ENCODE measurements at regions not wholly inside any gene's neighbourhood (a gene's known extent, or its start where the extent isn't known, plus 50 kb on each side); places are given as distances from the start of the nearest gene placed in this dataset.

DNA sequence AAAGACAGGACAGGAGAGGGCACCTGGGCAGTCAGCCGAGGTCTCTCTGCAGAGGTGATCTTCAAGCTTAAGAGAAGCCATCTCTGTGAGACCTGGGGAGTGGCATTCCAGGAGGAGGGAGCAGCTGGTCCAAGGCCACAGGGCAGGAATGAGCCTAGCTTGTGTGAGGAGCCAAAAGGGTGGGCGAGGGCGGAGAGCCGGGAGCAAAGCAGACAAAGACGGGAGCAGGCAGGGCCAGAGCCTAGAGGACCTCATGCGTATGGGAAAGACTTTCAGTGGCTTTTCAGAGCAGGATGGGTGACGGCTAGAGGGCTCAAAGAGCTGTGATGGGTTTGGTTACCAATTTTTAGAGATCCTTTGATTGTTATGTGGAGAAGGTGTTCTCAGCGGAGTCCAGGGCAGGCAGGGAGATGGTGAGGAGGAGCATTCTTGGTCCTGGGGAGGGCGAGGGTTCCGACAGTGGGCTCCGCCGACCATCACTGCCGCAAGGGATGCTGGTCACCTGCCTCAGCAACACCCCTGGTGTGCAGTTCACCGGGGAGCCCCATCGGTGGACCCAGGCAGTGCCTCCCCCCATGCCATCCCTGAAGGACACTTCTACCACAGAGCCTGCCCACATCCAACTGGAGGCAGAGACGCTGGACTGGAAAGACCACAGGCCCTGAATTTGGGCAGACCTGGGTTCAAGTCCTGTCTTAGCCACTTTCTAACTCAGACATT, 122.9 kb upstream of the IRF2BP2 start:
- TF ChIP-seq, protein P1, sequence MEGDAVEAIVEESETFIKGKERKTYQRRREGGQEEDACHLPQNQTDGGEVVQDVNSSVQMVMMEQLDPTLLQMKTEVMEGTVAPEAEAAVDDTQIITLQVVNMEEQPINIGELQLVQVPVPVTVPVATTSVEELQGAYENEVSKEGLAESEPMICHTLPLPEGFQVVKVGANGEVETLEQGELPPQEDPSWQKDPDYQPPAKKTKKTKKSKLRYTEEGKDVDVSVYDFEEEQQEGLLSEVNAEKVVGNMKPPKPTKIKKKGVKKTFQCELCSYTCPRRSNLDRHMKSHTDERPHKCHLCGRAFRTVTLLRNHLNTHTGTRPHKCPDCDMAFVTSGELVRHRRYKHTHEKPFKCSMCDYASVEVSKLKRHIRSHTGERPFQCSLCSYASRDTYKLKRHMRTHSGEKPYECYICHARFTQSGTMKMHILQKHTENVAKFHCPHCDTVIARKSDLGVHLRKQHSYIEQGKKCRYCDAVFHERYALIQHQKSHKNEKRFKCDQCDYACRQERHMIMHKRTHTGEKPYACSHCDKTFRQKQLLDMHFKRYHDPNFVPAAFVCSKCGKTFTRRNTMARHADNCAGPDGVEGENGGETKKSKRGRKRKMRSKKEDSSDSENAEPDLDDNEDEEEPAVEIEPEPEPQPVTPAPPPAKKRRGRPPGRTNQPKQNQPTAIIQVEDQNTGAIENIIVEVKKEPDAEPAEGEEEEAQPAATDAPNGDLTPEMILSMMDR (IDR thresholded peaks at IDR 0.05): no peak
- TF ChIP-seq POLR2AphosphoS5 (IDR thresholded peaks at IDR 0.05): no peak
- TF ChIP-seq POLR2A (IDR thresholded peaks at IDR 0.05): no peak

Measured in breast epithelium (tissue), 3 donors.